PC-9 (cell line): ENCODE measurements at regions not wholly inside any gene's neighbourhood (a gene's known extent, or its start where the extent isn't known, plus 50 kb on each side); places are given as distances from the start of the nearest gene placed in this dataset.

Experiments used
- BruUV-seq: library from RNA; stranded (reverse); fragments of 400-500 nt; replicated peaks from 2 replicates; lab custom pipeline; 2021; lab: Mats Ljungman, UMichigan
- CTCF ChIA-PET: fragments of 300-600 bp; sonication (Branson Sonifier 250); formaldehyde crosslinking; loops from one replicate; lab custom pipeline; 2022; ENCODE audit warnings: antibody characterized with exemption; lab: Charles Lee
- POLR2A ChIA-PET: fragments of 300-600 bp; sonication (Branson Sonifier 250); formaldehyde crosslinking; loops from one replicate; lab custom pipeline; 2022; ENCODE audit warnings: antibody characterized with exemption; ENCODE audit not compliant: unreplicated experiment; lab: Charles Lee
- DNase-seq, 2 experiments: peaks; one replicate each; pipeline versions ENCODE4 v3.0.0 to v3.0.0-alpha.2; 2015 to 2022; ENCODE audit warnings: mixed read lengths in 1 of 2
- H2AFZ ChIP-seq: fragments of 200-600 bp; sonication (generic); 2 replicates; pipeline ENCODE4 v1.8.1; 2017; ENCODE audit warnings: antibody characterized with exemption
- H3F3A ChIP-seq: fragments of 200-600 bp; sonication (generic); 2 replicates; pipeline ENCODE4 v1.8.1; 2017; ENCODE audit warnings: antibody characterized with exemption, mild to moderate bottlenecking, low read depth; ENCODE audit not compliant: insufficient read depth
- H3K27ac ChIP-seq: fragments of 200-600 bp; sonication (generic); 2 replicates; pipeline ENCODE4 v1.6.1; 2016; ENCODE audit warnings: mixed run types
- H3K27me3 ChIP-seq: fragments of 200-600 bp; sonication (generic); 2 replicates; pipeline ENCODE4 v1.6.1; 2016; ENCODE audit warnings: low read depth, mixed run types; ENCODE audit not compliant: insufficient read depth
- H3K36me3 ChIP-seq: fragments of 200-600 bp; sonication (generic); 2 replicates; pipeline ENCODE4 v1.6.1; 2016; ENCODE audit warnings: low read depth, mixed run types
- H3K4me1 ChIP-seq: fragments of 200-600 bp; sonication (generic); replicated peaks from 2 replicates; pipeline ENCODE4 v1.6.1; 2016; ENCODE audit warnings: mixed run types; ENCODE audit not compliant: insufficient read depth
- H3K4me2 ChIP-seq: fragments of 200-600 bp; sonication (generic); 2 replicates; pipeline ENCODE4 v1.6.1; 2017; ENCODE audit warnings: mixed run types
- H3K4me3 ChIP-seq: fragments of 200-600 bp; sonication (generic); 2 replicates; pipeline ENCODE4 v1.6.1; 2016; ENCODE audit warnings: mixed run types
- H3K79me2 ChIP-seq: fragments of 200-600 bp; sonication (generic); 2 replicates; pipeline ENCODE4 v1.6.1; 2017; ENCODE audit warnings: low read depth, mixed run types
- H3K9me2 ChIP-seq: fragments of 200-600 bp; sonication (generic); 2 replicates; pipeline ENCODE4 v1.8.1; 2017; ENCODE audit warnings: mild to moderate bottlenecking; ENCODE audit not compliant: insufficient read depth
- H3K9me3 ChIP-seq: fragments of 200-600 bp; sonication (generic); 2 replicates; pipeline ENCODE4 v1.8.1; 2016; ENCODE audit warnings: low read depth; ENCODE audit not compliant: insufficient read depth
- H4K20me1 ChIP-seq: fragments of 200-600 bp; sonication (generic); 2 replicates; pipeline ENCODE4 v1.8.1; 2017; ENCODE audit not compliant: insufficient read depth
- CTCF ChIP-seq: fragments of 200-600 bp; sonication (generic); conservative IDR thresholded peaks from 2 replicates; pipeline ENCODE4 v1.6.1; 2017; ENCODE audit warnings: mixed run types, antibody characterized with exemption, mild to moderate bottlenecking, moderate library complexity
- EZH2 ChIP-seq: fragments of 200-600 bp; sonication (generic); IDR thresholded peaks from 2 replicates; pipeline ENCODE4 v1.8.0; 2017; ENCODE audit warnings: antibody characterized with exemption, low read depth
- intact Hi-C: fragments of 100-400 bp; cut with micrococcal nuclease; formaldehyde crosslinking; loops from one replicate; pipeline ENCODE4 v1.10.0; 2022; ENCODE audit not compliant: unreplicated experiment

GRCh38 chr11:131201674-131202073 is 168.7 kb upstream of the NTM start:
- POLR2A ChIA-PET = no interaction called here
- Histone ChIP-seq H3K79me2 (no peaks in the 10 kb centered on the region), H3F3A (no peaks in the 10 kb centered on the region), H2AFZ (no peak overlapping the region), H3K27me3 (peaks cover 87% of the 10 kb centered on the region), H3K9me3 (no peaks in the 10 kb centered on the region), H3K9me2 (no peaks in the 10 kb centered on the region), H3K4me3 (no peak overlapping the region), H3K4me2 (no peak overlapping the region), H3K27ac (no peak overlapping the region), H3K4me1 (no peaks in the 10 kb centered on the region), H4K20me1 (no peaks in the 10 kb centered on the region), H3K36me3 (no peaks in the 10 kb centered on the region)
- BruUV-seq = no TSS peak
- intact Hi-C loops = no loop called here
- no peak for DNase-seq
- TF ChIP-seq CTCF = no peak
- no peak for TF ChIP-seq EZH2
- CTCF ChIA-PET = interaction anchor here (0.6 kb wide), 1 partner anchor 205 kb away, joined by 4 read pairs; no protein-coding TSS in a partner anchor

- CTCF ChIA-PET = no interaction called here
- H3K4me3 ChIP-seq = no peak overlapping the region
- no peak for DNase-seq
- H3K36me3 ChIP-seq = no peaks in the 10 kb centered on the region
- H2AFZ ChIP-seq = no peak overlapping the region
- no peaks in the 10 kb centered on the region for H3K9me3 ChIP-seq
- H3K79me2 ChIP-seq = no peaks in the 10 kb centered on the region
- peaks cover 78% of the 10 kb centered on the region for H3K27me3 ChIP-seq
- H3K9me2 ChIP-seq = no peaks in the 10 kb centered on the region
- intact Hi-C loops = no loop called here
- H3K27ac ChIP-seq = no peak overlapping the region
- no peaks in the 10 kb centered on the region for H3F3A ChIP-seq
- no peak overlapping the region for H3K4me2 ChIP-seq
- no peaks in the 10 kb centered on the region for H3K4me1 ChIP-seq
- no TSS peak for BruUV-seq
- POLR2A ChIA-PET = no interaction called here
- H4K20me1 ChIP-seq = no peaks in the 10 kb centered on the region
- TF ChIP-seq CTCF (no peak), EZH2 (no peak)
These were observed 167.4 kb upstream of the NTM start for GRCh38 chr11:131203040-131203439.

- Histone ChIP-seq H3K27me3 (peaks cover 66% of the 10 kb centered on the region), H3K27ac (no peak overlapping the region), H3K4me1 (no peaks in the 10 kb centered on the region), H3K4me3 (no peak overlapping the region), H3K36me3 (no peaks in the 10 kb centered on the region), H3K9me2 (no peaks in the 10 kb centered on the region), H4K20me1 (no peaks in the 10 kb centered on the region), H3F3A (no peaks in the 10 kb centered on the region), H3K9me3 (no peaks in the 10 kb centered on the region), H3K4me2 (no peak overlapping the region), H2AFZ (no peak overlapping the region), H3K79me2 (no peaks in the 10 kb centered on the region)
- intact Hi-C loops = no loop called here
- DNase-seq = no peak
- TF ChIP-seq CTCF (no peak), EZH2 (no peak)
- no TSS peak for BruUV-seq
- POLR2A ChIA-PET = no interaction called here
- CTCF ChIA-PET = no interaction called here
These were observed 166.1 kb upstream of the NTM start for GRCh38 chr11:131204282-131204681.
